ENCODE measurements at regions not wholly inside any gene's neighbourhood (a gene's known extent, or its start where the extent isn't known, plus 50 kb on each side); places are given as distances from the start of the nearest gene placed in this dataset.

- H4K91ac ChIP-seq (ENCODE audit: low read depth, low read length, poor library complexity) = no peak overlapping the region
- no peak overlapping the region for H3K23ac ChIP-seq (ENCODE audit: low read depth, low read length, poor library complexity)
- H3K27me3 ChIP-seq (ENCODE audit: control insufficient read depth in 3 of 3, insufficient read depth in 3 of 3, low read depth in 1 of 3, low read length in 3 of 3) = no peaks in the 10 kb centered on the region
- no peak overlapping the region for H3K9ac ChIP-seq (ENCODE audit: low read depth, low read length, poor library complexity)
- H4K8ac ChIP-seq (ENCODE audit: low read depth, low read length) = no peak overlapping the region
- no peak overlapping the region for H3K4me3 ChIP-seq (ENCODE audit: low read length in 2 of 2)
- DNase-seq (ENCODE audit: low spot score) = no peak
- no CpG with 5 or more reads among the region's 4 CpGs for WGBS, 2 donors (ENCODE audit: extremely low coverage in 2 of 2, insufficient read length in 2 of 2, insufficient replicate concordance in 1 of 2)
- no peak overlapping the region for H3K18ac ChIP-seq (ENCODE audit: low read length)
- no peak overlapping the region for H3K14ac ChIP-seq (ENCODE audit: low read length)
- no peak overlapping the region for H2AK5ac ChIP-seq (ENCODE audit: low read depth, low read length)
- no peak overlapping the region for H3K4me2 ChIP-seq (ENCODE audit: insufficient read depth, low read length, poor library complexity, severe bottlenecking)
- H2AFZ ChIP-seq (ENCODE audit: low read length) = no peak overlapping the region
- peaks cover 3% of the 10 kb centered on the region in 2 donors for H3K9me3 ChIP-seq (replicated peaks in 1 of 2; ENCODE audit: control insufficient read depth in 2 of 2, insufficient read depth in 1 of 2, low read depth in 1 of 2, low read length in 2 of 2)
- H3K36me3 ChIP-seq (replicated peaks in 1 of 2; ENCODE audit: control insufficient read depth in 2 of 2, insufficient read depth in 2 of 2, low read length in 2 of 2) = no peaks in the 10 kb centered on the region
- no peak overlapping the region for H2BK12ac ChIP-seq (ENCODE audit: low read length)
- H3K79me1 ChIP-seq (ENCODE audit: low read depth, low read length) = no peaks in the 10 kb centered on the region
- no peak overlapping the region for H2BK15ac ChIP-seq (ENCODE audit: low read length)
- H3K27ac ChIP-seq (replicated peaks; ENCODE audit: low read length) = no peak overlapping the region
- no peak overlapping the region for H2BK120ac ChIP-seq (ENCODE audit: low read depth, low read length)
- no peak overlapping the region for H2BK5ac ChIP-seq (ENCODE audit: low read length)
- H3K4me1 ChIP-seq (ENCODE audit: control insufficient read depth in 2 of 2, insufficient read depth in 1 of 2, low read depth in 1 of 2, low read length in 2 of 2) = no peaks in the 10 kb centered on the region
- H3K4ac ChIP-seq (ENCODE audit: low read length) = no peak overlapping the region
Observed at GRCh38 chr2:118296663-118297062, 208.4 kb downstream of the INSIG2 start.

GRCh38 chr2:118295592-118296390 is 207.5 kb downstream of the INSIG2 start:
- no CpG with 5 or more reads among the region's 9 CpGs for WGBS, 2 donors (ENCODE audit: extremely low coverage in 2 of 2, insufficient read length in 2 of 2, insufficient replicate concordance in 1 of 2)
- no peaks in the 10 kb centered on the region for H3K79me1 ChIP-seq (ENCODE audit: low read depth, low read length)
- DNase-seq (ENCODE audit: low spot score) = no peak
- H2BK5ac ChIP-seq (ENCODE audit: low read length) = no peak overlapping the region
- no peaks in the 10 kb centered on the region for H3K27me3 ChIP-seq (ENCODE audit: control insufficient read depth in 3 of 3, insufficient read depth in 3 of 3, low read depth in 1 of 3, low read length in 3 of 3)
- no peak overlapping the region for H2AK5ac ChIP-seq (ENCODE audit: low read depth, low read length)
- no peak overlapping the region for H3K9ac ChIP-seq (ENCODE audit: low read depth, low read length, poor library complexity)
- no peak overlapping the region for H2BK120ac ChIP-seq (ENCODE audit: low read depth, low read length)
- H3K4ac ChIP-seq (ENCODE audit: low read length) = no peak overlapping the region
- no peak overlapping the region for H4K8ac ChIP-seq (ENCODE audit: low read depth, low read length)
- no peaks in the 10 kb centered on the region for H3K36me3 ChIP-seq (replicated peaks in 1 of 2; ENCODE audit: control insufficient read depth in 2 of 2, insufficient read depth in 2 of 2, low read length in 2 of 2)
- no peak overlapping the region for H2BK12ac ChIP-seq (ENCODE audit: low read length)
- H3K18ac ChIP-seq (ENCODE audit: low read length) = no peak overlapping the region
- peaks cover 3% of the 10 kb centered on the region in 2 donors for H3K9me3 ChIP-seq (replicated peaks in 1 of 2; ENCODE audit: control insufficient read depth in 2 of 2, insufficient read depth in 1 of 2, low read depth in 1 of 2, low read length in 2 of 2)
- H2BK15ac ChIP-seq (ENCODE audit: low read length) = no peak overlapping the region
- no peak overlapping the region for H3K4me2 ChIP-seq (ENCODE audit: insufficient read depth, low read length, poor library complexity, severe bottlenecking)
- H3K27ac ChIP-seq (replicated peaks; ENCODE audit: low read length) = no peak overlapping the region
- H2AFZ ChIP-seq (ENCODE audit: low read length) = no peak overlapping the region
- H3K23ac ChIP-seq (ENCODE audit: low read depth, low read length, poor library complexity) = no peak overlapping the region
- no peak overlapping the region for H4K91ac ChIP-seq (ENCODE audit: low read depth, low read length, poor library complexity)
- H3K4me1 ChIP-seq (ENCODE audit: control insufficient read depth in 2 of 2, insufficient read depth in 1 of 2, low read depth in 1 of 2, low read length in 2 of 2) = no peaks in the 10 kb centered on the region
- no peak overlapping the region for H3K14ac ChIP-seq (ENCODE audit: low read length)
- H3K4me3 ChIP-seq (ENCODE audit: low read length in 2 of 2) = no peak overlapping the region

DNA sequence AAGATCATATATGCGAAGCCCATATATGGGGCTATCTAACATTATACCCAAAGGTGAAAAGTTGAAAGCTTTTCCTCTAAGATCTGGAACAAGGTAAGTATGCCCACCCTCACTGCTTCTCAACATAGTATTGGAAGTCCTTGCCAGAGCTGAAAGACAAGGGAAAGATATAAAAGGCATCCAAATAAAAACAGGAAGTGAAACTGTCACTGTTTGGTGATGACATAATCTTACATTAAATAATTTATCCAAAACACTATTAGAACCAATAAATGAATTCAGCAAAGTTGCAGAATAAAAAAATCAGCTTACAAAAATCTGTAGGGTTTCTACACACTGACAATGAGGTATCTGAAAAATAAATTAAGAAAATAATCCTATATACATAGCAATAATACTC is 205.8 kb downstream of the INSIG2 start:
- Histone ChIP-seq H2BK5ac (ENCODE audit: low read length) (no peak overlapping the region), H3K4ac (ENCODE audit: low read length) (no peak overlapping the region), H2AK5ac (ENCODE audit: low read depth, low read length) (no peak overlapping the region), H3K4me2 (ENCODE audit: insufficient read depth, low read length, poor library complexity, severe bottlenecking) (no peak overlapping the region), H3K9me3 (replicated peaks in 1 of 2; ENCODE audit: control insufficient read depth in 2 of 2, insufficient read depth in 1 of 2, low read depth in 1 of 2, low read length in 2 of 2) (peaks cover 3% of the 10 kb centered on the region in 2 donors), H3K9ac (ENCODE audit: low read depth, low read length, poor library complexity) (no peak overlapping the region), H2BK120ac (ENCODE audit: low read depth, low read length) (no peak overlapping the region), H3K4me3 (ENCODE audit: low read length in 2 of 2) (no peak overlapping the region), H3K18ac (ENCODE audit: low read length) (no peak overlapping the region), H4K91ac (ENCODE audit: low read depth, low read length, poor library complexity) (no peak overlapping the region), H3K14ac (ENCODE audit: low read length) (no peak overlapping the region), H3K23ac (ENCODE audit: low read depth, low read length, poor library complexity) (no peak overlapping the region), H3K27me3 (ENCODE audit: control insufficient read depth in 3 of 3, insufficient read depth in 3 of 3, low read depth in 1 of 3, low read length in 3 of 3) (no peaks in the 10 kb centered on the region), H3K36me3 (replicated peaks in 1 of 2; ENCODE audit: control insufficient read depth in 2 of 2, insufficient read depth in 2 of 2, low read length in 2 of 2) (no peaks in the 10 kb centered on the region), H4K8ac (ENCODE audit: low read depth, low read length) (no peak overlapping the region), H3K79me1 (ENCODE audit: low read depth, low read length) (no peaks in the 10 kb centered on the region), H2AFZ (ENCODE audit: low read length) (no peak overlapping the region), H2BK12ac (ENCODE audit: low read length) (no peak overlapping the region), H3K27ac (replicated peaks; ENCODE audit: low read length) (no peak overlapping the region), H3K4me1 (ENCODE audit: control insufficient read depth in 2 of 2, insufficient read depth in 1 of 2, low read depth in 1 of 2, low read length in 2 of 2) (no peaks in the 10 kb centered on the region), H2BK15ac (ENCODE audit: low read length) (no peak overlapping the region)
- DNase-seq (ENCODE audit: low spot score) = no peak
- WGBS, 2 donors (ENCODE audit: extremely low coverage in 2 of 2, insufficient read length in 2 of 2, insufficient replicate concordance in 1 of 2) = no CpG with 5 or more reads among the region's 1 CpG

DNA sequence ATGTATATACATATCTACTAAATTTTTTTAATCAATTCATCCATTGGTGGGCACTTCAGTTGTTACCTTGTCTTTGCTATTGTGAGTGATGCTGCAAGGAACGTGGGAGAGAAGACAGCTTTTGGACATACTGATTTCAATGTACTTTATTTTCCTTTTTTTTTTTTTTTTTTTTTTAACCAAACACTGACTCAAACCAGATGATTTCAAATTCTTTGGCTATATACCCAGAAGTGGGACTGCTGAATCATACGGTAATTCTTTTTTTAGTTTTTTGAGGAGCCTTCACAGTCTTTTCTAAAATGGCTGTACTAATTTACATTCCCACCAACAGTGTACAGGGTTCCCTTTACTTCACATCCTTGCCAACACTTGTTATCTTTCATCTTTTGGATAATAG is 204.7 kb downstream of the INSIG2 start:
- H2BK15ac ChIP-seq (ENCODE audit: low read length) = no peak overlapping the region
- H3K4me1 ChIP-seq (ENCODE audit: control insufficient read depth in 2 of 2, insufficient read depth in 1 of 2, low read depth in 1 of 2, low read length in 2 of 2) = no peaks in the 10 kb centered on the region
- no CpG with 5 or more reads among the region's 2 CpGs for WGBS, 2 donors (ENCODE audit: extremely low coverage in 2 of 2, insufficient read length in 2 of 2, insufficient replicate concordance in 1 of 2)
- H4K91ac ChIP-seq (ENCODE audit: low read depth, low read length, poor library complexity) = no peak overlapping the region
- H3K9me3 ChIP-seq (replicated peaks in 1 of 2; ENCODE audit: control insufficient read depth in 2 of 2, insufficient read depth in 1 of 2, low read depth in 1 of 2, low read length in 2 of 2) = peaks cover 3% of the 10 kb centered on the region in 2 donors
- H2AFZ ChIP-seq (ENCODE audit: low read length) = no peak overlapping the region
- no peak overlapping the region for H2BK5ac ChIP-seq (ENCODE audit: low read length)
- H3K4ac ChIP-seq (ENCODE audit: low read length) = no peak overlapping the region
- H3K36me3 ChIP-seq (replicated peaks in 1 of 2; ENCODE audit: control insufficient read depth in 2 of 2, insufficient read depth in 2 of 2, low read length in 2 of 2) = no peaks in the 10 kb centered on the region
- H3K9ac ChIP-seq (ENCODE audit: low read depth, low read length, poor library complexity) = no peak overlapping the region
- no peak overlapping the region for H2BK120ac ChIP-seq (ENCODE audit: low read depth, low read length)
- H3K27me3 ChIP-seq (ENCODE audit: control insufficient read depth in 3 of 3, insufficient read depth in 3 of 3, low read depth in 1 of 3, low read length in 3 of 3) = no peaks in the 10 kb centered on the region
- no peak overlapping the region for H3K4me3 ChIP-seq (ENCODE audit: low read length in 2 of 2)
- H3K23ac ChIP-seq (ENCODE audit: low read depth, low read length, poor library complexity) = no peak overlapping the region
- no peak overlapping the region for H3K18ac ChIP-seq (ENCODE audit: low read length)
- H3K79me1 ChIP-seq (ENCODE audit: low read depth, low read length) = no peaks in the 10 kb centered on the region
- H3K27ac ChIP-seq (replicated peaks; ENCODE audit: low read length) = no peak overlapping the region
- H3K14ac ChIP-seq (ENCODE audit: low read length) = no peak overlapping the region
- no peak overlapping the region for H2AK5ac ChIP-seq (ENCODE audit: low read depth, low read length)
- H4K8ac ChIP-seq (ENCODE audit: low read depth, low read length) = no peak overlapping the region
- DNase-seq (ENCODE audit: low spot score) = no peak
- H2BK12ac ChIP-seq (ENCODE audit: low read length) = no peak overlapping the region
- H3K4me2 ChIP-seq (ENCODE audit: insufficient read depth, low read length, poor library complexity, severe bottlenecking) = no peak overlapping the region
